ENCODE measurements at regions not wholly inside any gene's neighbourhood (a gene's known extent, or its start where the extent isn't known, plus 50 kb on each side); places are given as distances from the start of the nearest gene placed in this dataset.
"Not testable (repeated sequence)": the region's sequence is repeated elsewhere in the genome, so short reads cannot be mapped to it uniquely, and the experiment has no call there.

DNA sequence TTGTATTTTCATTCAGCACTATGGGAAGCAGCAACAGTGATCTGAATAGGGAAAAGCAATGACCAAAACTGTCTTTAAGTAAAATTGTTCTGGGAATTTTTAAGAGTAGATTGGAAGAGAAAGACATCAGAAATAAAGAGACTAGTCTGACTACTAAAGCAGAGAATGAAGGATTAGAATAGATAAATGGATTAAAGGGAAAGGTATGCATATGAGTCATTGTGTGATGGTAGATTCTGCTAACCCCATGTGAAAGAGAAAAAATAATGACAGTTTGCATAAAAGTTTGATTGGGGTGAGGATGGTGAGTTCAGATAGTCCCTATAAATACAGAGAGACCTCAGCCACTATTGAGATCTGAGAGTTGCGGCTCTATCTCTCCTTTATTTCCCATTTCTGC is 139.6 kb upstream of the DCC start:
- DNase-seq (ENCODE audit: low spot score), result no peak

DNA sequence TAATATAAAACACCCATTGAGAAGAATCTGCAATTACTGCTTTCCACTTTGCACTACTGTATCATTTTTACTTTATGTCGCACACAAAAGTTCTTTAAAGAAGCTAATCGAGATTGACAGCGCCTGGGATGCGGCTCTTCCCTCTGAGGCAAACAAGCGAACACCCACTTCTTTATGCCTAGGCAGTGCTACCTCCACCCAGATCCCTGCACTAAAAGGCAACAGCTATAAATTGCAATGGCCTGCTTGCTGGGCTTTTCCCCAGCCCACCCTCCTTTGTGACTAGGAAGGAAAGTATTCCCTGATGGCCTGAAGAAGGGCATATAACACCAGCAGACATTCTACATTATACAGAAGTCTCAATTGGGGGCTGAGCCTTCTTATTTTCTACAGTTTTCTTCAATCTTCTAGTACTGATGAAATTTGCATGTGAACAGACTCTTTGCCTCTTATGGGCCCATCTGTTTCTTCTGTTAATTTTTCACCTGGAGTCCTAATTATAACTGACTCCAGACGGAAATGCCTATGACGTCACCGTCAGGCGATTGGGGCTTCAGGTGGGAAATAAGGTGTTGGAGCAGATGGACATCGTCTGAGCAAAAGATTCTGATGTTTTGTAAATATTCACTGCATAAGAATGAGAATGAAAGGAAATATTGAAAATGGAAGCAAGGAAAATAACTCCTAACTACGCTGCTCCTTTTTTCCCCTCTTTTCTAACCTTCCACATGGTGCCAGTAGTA is 138.9 kb upstream of the DCC start:
- DNase-seq (ENCODE audit: low spot score), result no peak

DNA sequence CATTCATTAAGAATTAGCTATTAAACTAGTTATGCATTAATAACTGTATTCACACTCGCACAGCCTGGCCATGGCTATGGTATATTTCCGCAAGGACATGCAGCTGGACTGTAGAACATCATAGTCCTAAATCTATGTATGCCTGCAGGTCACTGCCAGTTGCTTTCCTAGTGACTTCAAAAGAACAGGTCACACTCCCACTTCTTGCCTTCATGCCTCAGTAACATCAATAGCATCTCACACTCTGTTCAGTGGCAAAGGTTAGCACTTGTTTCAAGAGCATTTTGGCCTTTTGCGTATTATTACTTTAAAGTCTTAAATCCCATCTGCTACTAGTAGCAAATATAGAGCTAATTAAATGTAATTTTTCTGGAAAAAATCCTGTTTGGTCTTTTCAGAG is 131.4 kb upstream of the DCC start:
- no peak for DNase-seq (ENCODE audit: low spot score)

DNA sequence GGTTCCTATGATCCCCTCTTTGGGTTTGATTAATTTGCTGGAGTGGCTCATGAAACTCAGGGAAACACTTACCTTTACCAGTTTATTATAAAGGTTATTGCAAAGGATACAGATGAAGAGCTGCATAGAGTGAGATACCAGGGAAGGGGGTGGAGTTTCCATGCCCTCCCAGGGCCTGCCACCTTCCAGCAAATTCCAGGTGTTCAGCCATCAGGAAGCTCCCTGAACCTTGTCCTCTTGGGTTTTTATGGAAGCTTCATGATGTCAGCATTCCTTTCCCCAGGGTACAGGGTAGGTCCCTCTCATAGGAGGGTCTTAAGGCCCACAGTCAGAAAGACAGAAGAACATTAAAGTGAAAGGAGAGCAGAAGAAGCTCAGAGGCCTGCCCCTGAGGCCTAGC is 123.9 kb upstream of the DCC start:
- no peak for DNase-seq (ENCODE audit: low spot score)

DNA sequence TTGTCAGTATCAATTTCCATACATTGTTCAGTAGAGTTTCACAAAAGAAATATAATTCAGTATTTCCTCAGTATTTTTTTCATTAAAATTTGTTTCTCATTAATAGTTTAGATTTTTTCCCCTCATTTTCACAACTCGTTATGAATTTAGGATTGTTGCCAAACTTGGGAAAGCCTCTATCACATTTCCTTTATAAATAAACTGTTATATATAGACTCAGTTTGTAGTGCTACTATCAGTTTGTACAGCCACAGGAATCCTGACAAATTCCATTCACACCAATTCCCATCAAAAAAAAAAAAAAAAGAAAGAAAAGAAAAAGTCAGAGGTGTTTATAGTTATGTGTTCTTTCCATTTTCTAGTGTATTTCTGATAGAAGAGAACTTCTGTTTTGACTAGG is 123.3 kb upstream of the DCC start:
- DNase-seq (ENCODE audit: low spot score), result no peak

DNA sequence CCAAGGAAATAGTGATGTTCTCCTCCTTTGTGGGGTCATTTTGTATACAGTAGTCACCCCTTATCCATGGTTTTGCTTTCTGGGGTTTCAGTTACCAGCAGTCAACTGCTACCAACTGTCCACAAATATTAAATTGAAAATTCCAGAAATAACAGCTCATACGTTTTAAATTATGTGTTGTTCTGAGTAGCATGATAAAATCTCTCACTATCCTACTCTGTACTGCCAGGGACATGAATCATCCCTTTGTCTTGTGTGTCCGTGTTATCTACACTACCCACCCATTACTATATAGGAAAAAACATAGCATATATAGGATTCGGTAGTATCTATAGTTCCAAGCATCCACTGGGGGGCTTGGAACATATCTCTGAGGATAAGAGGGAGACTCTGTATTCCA is 120.9 kb upstream of the DCC start:
- DNase-seq (ENCODE audit: low spot score), result no peak

DNA sequence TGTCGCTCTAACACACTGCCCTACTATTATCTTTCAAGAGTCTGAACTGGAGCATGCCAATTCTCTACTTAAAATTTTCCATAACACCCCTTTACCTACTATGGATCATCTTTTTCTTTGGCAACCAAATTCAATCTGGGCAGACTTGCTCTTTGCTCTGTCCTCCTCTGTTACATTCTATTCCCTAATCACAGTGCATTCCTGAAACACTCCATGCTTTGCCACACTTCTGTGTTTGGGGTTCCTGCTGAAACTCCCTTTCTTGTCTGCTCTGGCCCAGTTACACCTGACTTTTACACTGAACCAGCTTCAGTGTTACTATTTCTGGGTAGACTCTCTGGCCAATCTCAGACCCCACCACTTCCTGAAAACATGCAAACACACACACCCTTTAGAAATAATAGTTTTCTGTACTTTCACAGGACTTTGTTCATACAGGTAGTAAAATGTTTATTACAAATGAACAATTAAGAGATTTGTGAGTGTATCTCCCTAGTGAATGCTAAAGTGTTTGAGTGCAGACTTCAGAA is 119.9 kb upstream of the DCC start:
- no peak for DNase-seq (ENCODE audit: low spot score)

DNA sequence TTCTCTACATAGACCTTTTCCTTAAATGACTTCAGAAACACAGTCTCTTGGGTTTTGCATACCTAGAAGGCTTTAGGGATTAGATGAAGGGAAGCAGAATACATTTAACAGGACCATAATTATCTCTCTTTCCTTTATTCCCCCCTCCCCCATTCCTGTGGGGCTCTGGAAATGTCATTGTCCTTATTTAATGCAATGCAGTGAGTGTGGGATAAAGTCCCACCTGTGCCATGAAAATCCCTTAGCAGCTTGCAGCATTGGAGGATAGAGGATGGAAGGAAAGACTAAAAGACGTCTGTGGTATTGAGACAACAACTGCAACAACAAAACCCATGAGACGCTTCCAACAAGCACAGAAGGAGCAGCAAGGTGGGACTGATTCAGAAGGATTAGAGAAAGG is 117.8 kb upstream of the DCC start:
- DNase-seq (ENCODE audit: low spot score), result no peak

DNA sequence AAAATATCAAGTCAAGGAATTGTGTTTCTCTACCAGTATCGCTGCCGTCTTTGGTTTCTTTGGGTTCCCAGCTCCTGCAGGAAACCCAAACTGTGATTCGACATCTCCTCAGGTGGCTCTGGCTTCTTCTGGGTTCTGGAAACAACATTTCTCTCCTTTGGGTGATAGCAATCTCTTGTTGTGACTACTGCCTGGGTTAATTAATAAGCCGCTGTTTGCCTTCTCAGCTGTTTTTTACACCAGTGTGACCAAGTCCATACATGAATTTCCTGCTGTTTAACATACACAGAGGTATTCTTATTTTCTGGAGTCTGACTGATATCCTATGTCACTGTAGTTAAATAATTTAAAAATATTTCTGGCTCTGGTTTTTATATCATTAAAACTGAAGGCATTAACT is 112.5 kb upstream of the DCC start:
- no peak for DNase-seq (ENCODE audit: low spot score)

DNA sequence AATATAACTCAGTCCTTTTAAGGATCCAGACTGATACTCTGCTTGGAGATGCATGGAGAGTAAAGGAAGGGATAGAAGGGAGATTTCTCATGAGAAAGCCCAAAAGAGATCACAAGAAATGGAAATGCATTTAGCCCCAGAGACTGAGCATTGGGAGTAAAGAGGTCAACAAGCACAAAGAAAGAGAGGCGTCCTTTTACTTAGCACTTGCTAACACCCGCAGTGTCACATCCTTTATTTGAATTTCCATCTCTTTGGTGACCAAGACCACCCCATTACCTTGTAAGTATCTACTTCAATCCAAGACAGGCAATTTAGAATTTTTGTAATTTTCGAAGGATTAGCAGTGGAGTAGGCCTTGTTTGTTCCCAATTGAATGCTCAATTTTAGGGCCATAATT is 111.8 kb upstream of the DCC start:
- no peak for DNase-seq (ENCODE audit: low spot score)

DNA sequence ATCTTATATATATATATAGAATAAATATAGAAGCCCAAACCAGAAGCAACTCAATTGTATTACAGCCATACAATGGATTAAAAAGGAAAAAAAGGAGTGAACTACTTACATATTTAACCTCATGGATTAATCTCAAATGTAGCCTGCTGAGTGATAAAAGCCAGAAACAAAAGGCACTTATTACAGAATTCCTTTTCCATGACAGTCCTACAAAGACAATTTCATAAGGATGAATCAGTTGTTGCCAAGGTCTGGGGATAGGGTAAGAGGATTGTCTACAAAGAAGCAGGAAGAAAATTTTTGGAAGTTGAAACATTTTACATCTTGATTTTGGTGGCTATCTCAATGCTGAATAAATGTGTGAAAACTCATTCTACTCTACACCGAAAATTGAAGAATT is 103.9 kb upstream of the DCC start:
- no peak for DNase-seq (ENCODE audit: low spot score)

DNA sequence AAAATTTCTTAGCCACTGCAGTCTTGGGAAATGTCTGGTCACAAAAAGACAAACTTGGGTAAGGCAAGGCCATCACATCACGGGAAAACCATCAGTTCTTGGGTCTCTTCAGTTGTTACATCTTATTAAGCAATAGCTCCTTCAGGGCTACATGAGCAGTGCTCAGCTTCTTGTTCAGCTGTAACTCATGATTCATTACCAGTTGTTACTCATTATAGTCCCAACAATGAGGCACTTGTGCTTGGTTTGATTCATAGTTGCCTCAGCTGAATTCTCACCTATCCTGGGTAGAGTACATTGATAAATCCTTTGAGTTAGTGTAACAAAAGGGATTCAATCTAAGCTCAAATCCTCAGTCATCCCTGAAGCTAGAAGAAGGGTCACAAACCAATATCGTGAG is 102.4 kb upstream of the DCC start:
- DNase-seq (ENCODE audit: low spot score), result no peak

DNA sequence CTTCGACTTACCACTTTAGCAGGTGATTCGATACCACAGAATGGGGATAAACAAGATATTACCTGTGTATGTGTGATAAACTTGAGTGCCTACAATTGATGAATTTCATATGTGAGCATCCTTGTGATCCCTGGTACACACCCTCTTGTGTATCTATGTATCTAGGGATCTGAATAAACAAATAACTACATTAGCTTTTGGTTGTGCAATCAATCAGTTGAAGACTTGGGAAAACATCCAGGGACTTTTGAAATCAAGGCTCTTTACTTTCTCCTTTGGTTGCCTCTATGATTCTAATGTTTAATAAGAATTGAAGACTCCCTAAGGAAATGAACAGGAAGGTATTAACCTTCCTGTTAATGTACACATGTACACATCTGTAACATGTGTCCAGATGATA is 97.3 kb upstream of the DCC start:
- DNase-seq (ENCODE audit: low spot score), result no peak

DNA sequence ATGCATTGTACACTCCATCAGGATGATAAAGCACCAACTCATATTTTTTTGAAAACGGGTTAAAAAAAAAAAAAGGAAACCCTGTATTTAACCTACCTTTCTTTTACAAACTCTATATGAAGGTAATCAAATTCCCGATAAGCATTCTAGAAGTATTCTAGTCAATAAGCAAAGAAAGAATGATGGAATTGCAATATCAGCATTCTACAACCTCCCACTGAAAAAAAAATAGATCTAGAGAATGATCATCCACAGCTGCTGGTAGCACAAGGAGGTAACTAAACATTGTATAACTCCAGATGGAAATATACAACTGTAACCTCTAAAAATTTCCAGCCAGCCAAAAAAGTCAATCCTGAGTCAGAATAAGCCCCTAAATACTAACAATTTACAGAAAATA is 95.3 kb upstream of the DCC start:
- no peak for DNase-seq (ENCODE audit: low spot score)

DNA sequence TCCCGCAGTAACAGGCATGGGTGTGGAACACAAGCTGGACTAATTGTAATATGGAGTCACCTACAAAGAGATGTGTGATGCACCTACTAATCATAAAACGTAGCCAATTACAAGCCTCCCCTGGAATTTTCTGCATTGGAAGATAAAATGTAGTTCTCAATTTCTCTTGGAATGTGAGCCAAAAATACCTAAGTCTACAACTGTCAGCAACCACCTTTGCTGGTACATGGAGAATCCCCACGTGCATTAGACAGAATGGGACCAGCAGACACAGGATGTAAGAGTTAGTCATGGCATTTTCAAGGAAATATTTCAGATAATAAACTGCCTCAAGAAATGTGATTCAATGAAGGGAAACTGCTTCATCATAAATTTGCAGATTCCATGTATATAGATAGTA is 85.6 kb upstream of the DCC start:
- no peak for DNase-seq (ENCODE audit: low spot score)

DNA sequence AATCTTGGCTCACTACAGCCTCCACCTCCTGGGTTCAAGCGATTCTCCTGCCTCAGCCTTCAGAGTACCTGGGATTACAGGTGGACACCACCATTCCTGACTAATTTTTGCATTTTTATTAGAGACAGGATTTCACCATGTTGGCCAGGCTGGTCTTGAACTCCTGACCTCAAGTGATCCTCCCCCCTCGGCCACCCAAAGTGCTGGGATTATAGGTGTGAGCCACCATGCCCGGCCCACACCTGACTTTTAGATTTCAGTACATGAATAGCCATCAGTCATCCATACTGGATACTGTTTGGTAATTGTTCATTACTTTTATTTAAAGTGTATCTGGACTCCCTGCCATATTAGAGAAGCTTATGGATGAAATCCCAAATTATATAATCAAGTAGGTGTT is 82.6 kb upstream of the DCC start:
- DNase-seq (ENCODE audit: low spot score), result not testable (repeated sequence)

DNA sequence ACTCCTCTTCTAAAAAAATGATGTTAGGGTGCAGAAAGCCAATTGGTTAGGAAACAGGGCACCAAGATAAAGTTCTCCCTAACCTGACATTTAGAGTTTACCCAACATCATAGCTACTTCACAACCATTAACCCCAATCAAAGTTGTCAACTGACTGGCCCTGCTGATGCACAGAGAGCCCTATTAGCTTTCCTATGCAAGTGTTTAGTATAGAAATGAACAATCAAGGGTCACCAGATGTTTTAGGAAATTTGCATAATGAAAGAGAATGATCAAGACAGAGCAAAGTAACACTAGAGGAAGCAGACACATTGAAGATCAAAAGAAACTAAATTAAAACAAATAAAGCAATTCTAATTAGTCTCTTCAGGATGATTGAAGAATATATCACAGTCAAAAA is 64.2 kb upstream of the DCC start:
- DNase-seq (ENCODE audit: low spot score), result no peak

DNA sequence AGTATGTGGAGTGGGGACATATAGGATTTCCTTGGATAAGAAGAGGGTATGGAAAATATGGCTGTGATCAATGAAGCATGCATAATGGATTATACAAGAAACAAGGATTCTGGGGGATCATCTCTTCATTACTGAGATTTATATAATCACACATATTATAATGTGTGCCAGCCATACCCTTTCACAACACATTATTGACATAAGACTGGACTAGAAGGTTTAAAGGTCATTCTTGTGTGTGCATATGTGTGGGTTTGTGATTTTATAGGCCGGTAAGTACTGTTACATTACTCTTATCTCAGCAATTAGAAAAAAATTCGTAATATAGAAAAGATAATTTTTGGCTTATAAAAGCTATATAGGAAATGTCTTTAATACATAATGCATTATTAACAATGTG is 62.2 kb upstream of the DCC start:
- DNase-seq (ENCODE audit: low spot score), result no peak

DNA sequence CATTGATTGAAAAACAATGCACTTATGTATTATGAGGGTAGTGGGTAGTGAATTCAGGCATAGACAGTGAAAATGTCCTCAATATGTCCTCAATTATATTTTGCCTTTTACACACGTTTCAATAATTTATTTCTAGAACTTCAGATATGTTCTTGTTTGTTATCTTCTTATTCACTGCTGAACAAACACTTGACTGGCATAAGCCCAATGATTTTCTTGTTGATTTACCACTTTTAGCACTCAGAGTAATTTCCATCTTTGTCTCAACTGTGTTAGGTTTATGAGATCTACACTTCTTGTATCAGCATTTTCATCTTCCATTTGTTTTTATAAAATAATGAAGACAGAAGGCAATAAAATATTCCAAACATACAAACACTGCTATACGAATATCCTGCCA is 61.8 kb upstream of the DCC start:
- DNase-seq (ENCODE audit: low spot score), result no peak

DNA sequence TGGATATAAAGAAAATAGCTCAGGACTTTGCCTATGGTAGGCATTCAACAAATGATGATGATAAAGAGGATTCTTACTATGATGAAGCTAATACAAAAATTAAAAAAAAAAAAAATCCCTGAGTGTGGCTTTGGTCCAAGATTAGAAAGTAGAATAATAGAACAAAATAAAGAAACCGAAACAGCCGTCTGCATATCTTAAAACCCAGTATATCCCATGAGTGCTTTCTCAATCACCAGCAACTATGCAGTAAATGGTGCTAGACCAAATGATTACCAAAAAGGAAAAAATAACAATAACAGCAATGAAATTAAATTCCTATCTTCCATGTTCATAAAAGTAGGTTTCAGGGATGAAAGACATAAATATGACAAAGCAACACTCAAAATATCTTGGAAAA is 59.3 kb upstream of the DCC start:
- no peak for DNase-seq (ENCODE audit: low spot score)

DNA sequence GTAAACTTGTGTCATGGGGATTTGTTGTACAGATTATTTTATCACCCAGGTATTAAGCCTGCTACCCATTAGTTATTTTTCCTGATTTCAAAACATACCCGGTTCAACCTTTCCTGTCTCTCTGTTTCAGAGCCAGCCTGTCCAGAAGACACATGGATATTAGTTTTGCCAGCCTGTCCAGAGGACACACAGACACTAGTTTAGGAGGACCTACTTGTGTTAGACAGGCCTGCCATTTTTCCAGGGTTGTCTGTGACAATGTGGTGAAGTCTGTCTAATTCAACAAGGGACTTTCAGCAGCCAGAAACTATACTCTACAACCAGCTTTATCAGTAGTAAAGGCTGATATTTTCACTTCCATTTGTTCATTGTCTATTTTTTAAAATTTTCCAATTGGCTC is 56.1 kb upstream of the DCC start:
- no peak for DNase-seq (ENCODE audit: low spot score)

DNA sequence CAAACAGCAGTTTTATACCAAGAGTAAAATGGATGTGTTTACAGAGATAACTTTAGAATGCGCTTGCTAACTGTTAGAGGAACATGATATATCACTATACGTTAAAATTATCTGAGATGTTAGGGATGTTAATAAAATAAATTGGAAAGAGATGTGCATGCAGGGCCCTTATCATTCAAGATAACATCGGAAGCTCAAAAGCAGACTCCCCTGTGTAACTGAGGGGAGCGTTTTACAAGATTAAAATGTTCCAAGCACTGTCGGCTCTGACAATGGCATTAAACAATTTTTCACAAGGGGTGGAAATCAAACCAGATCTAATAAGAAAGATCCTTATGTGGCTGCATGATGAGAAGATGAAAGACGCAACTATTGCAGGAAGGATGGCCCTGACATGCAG is 53.3 kb upstream of the DCC start:
- DNase-seq (ENCODE audit: low spot score), result no peak

DNA sequence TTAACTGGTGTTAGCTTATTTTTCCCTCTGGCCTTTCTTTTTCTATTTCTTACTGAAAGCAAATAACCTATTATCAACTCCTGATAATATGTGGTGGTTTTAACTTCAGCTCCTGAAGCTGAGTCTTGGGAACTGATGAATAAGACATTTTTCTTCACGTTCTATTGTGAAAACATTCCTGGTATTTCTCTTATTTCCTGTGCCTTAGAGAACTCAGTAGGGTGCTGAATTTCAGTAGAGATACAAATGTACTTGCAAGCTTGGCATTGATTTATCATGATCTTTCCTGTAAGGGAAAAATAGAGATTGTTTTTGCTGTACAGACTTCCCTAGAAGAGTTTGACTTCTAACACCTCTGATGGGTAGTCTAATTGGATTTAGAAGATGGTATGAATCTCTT is 52.8 kb upstream of the DCC start:
- no peak for DNase-seq (ENCODE audit: low spot score)

DNA sequence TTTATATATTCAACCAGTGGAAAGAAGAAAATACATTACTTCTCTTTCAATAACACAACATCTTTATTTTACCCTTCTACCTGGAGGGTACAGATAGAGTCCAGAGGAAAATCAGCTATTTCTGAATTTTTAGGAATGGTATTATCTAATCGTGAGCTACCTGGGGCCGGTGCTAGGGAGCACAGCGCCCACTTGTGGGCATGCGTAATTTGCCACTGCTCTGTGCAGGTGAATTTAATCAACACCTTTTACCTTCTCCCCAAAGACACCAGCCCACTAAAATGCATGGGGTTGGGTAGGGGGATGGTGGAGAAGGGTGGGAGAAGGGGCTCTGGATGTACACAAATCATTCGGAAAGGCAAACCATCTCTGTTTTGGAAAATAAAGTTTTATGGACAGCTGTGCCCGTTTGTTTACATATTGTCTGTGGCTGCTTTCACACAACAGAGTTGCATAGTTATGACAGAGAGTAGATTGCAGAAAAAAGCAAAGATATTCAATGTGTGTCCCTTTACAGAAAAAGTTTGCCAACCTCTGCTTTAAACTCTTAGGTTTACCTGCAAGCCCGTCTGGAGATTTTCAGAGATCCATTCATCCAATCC is 51.5 kb upstream of the DCC start:
- DNase-seq (ENCODE audit: low spot score), result peak; percentile 56
